PFSK-1 (cell line): ENCODE measurements at regions not wholly inside any gene's neighbourhood (a gene's known extent, or its start where the extent isn't known, plus 50 kb on each side); places are given as distances from the start of the nearest gene placed in this dataset.

Experiments
- FOXP2 ChIP-seq: optimal IDR thresholded peaks from 2 replicates; pipeline ENCODE3; 2011; ENCODE audit warnings: borderline replicate concordance, control low read depth, inconsistent platforms; ENCODE audit not compliant: insufficient read depth; ENCODE audit errors: extremely low read length, extremely low read depth
- POLR2AphosphoS5 ChIP-seq: IDR thresholded peaks from 2 replicates; pipeline ENCODE4 v1.6.1; 2012; ENCODE audit warnings: low read depth, mild to moderate bottlenecking, control low read depth, low read length, moderate library complexity
- SIN3A ChIP-seq: IDR thresholded peaks from 2 replicates; pipeline ENCODE4 v1.6.1; 2012; ENCODE audit warnings: mild to moderate bottlenecking, low read length, moderate library complexity, borderline replicate concordance; ENCODE audit not compliant: insufficient read depth
- TAF1 ChIP-seq: IDR thresholded peaks from 2 replicates; pipeline ENCODE4 v1.6.1; 2012; ENCODE audit warnings: low read length, control low read depth, borderline replicate concordance; ENCODE audit not compliant: insufficient read depth
- TF ChIP-seq, protein P1 (sequence below), 2 experiments: IDR thresholded peaks; 2 replicates each; pipeline versions ENCODE4 v1.6.1 to v1.8.0; 2011 to 2012; ENCODE audit warnings: low read depth in 2 of 2, low read length in 2 of 2, control low read depth in 1 of 2, inconsistent platforms in 1 of 2, mild to moderate bottlenecking in 1 of 2, moderate library complexity in 1 of 2; ENCODE audit not compliant: insufficient read depth in 1 of 2

DNA sequence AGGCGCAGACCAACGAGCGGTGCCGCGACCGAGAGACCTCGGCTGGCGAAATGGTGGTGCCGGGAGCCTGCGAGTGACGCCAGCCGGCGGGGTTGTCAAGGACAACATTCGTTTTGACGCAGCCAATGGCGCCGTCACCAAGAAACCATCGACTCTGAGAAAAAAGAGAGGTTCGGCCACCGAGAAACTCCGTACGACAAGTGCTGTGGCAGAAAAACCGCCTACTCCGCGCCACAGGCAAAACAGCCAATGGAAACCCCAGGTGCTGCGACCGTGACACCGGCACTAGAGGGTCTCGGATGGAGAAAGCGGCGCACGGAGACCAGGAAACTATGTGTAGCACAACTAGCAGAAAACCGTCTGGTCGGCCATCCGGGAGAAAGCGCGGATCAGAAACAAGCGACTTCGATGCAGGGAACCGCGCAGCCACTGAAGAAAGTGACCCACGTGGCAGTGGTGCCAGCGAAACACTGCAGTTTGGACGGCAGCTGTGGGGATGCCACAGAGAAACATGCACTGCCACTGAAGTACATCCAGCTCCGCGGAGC, 88.8 kb downstream of the ANXA2R start:
- TF ChIP-seq FOXP2 (no peak), SIN3A (no peak), TAF1 (no peak), POLR2AphosphoS5 (no peak)
- TF ChIP-seq, protein P1, sequence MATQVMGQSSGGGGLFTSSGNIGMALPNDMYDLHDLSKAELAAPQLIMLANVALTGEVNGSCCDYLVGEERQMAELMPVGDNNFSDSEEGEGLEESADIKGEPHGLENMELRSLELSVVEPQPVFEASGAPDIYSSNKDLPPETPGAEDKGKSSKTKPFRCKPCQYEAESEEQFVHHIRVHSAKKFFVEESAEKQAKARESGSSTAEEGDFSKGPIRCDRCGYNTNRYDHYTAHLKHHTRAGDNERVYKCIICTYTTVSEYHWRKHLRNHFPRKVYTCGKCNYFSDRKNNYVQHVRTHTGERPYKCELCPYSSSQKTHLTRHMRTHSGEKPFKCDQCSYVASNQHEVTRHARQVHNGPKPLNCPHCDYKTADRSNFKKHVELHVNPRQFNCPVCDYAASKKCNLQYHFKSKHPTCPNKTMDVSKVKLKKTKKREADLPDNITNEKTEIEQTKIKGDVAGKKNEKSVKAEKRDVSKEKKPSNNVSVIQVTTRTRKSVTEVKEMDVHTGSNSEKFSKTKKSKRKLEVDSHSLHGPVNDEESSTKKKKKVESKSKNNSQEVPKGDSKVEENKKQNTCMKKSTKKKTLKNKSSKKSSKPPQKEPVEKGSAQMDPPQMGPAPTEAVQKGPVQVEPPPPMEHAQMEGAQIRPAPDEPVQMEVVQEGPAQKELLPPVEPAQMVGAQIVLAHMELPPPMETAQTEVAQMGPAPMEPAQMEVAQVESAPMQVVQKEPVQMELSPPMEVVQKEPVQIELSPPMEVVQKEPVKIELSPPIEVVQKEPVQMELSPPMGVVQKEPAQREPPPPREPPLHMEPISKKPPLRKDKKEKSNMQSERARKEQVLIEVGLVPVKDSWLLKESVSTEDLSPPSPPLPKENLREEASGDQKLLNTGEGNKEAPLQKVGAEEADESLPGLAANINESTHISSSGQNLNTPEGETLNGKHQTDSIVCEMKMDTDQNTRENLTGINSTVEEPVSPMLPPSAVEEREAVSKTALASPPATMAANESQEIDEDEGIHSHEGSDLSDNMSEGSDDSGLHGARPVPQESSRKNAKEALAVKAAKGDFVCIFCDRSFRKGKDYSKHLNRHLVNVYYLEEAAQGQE (IDR thresholded peaks at IDR 0.05; ENCODE audit: insufficient read depth in 1 of 2, low read depth in 2 of 2, low read length in 2 of 2): no peak

DNA sequence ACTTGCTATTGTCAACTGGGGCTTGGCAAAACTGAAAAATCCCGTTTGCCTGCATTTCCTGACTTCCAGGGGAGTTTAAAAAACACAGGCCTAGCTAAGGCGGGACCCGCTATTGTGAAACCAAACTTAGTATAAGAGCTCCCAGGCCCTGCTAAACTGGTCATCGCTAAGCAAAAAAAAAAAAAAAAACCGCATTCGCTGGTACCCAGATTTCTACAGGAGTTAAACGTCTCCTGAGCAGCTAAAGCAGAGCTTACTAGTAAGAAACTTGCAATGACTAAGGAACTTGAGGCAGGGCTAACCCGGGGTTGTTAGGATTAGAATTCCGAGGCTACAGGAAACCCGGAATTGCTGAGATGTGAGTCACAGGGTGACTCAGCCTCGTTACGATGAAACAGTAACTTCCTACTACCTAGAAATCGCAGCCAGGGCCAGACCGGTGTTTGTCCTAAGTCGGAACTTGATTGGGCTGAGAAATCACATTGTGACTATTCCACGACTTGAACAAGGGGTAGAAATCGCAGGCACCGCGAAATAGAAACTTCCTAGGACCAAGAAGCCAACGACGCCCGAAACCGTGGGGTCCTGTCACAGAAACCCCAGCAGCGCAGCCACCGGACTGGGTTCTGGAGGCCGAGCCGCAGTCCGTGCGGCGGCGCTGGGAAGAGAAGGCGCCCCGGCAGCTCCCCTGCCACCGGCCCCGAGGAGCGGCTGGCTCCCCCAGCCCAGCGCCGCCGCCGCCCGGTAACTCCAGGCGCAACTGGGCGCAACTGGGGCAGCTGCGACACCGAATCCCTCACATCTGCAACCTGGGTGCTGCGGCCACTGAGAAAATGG, 89.4 kb downstream of the ANXA2R start:
- TF ChIP-seq POLR2AphosphoS5 (no peak), SIN3A (no peak), FOXP2 (no peak), TAF1 (peak; percentile 41; the same call in 1 of the 2 replicates)
- TF ChIP-seq, protein P1 (IDR thresholded peaks at IDR 0.05; ENCODE audit: insufficient read depth in 1 of 2, low read depth in 2 of 2, low read length in 2 of 2): peak in 1 of 2 experiments; percentile 51; a peak in 1 of 4 replicates

DNA sequence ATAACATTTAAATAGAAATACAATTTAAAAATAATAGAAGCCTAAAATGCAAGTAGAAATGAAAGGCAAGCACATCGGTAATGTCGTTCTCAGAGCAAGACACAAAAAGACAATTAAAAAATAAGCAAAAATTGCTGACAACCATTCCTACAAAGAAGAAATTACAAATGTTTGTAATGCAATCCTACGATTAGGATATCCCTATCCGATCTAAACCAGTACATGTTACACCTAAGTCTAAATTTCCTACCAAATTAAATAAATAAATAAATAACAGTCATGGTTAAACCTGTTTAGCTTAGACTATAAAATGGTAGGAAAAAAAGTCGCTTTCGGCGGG, 90.0 kb downstream of the ANXA2R start:
- TF ChIP-seq TAF1 (no peak), POLR2AphosphoS5 (no peak), FOXP2 (no peak), SIN3A (no peak)
- TF ChIP-seq, protein P1 (IDR thresholded peaks at IDR 0.05; ENCODE audit: insufficient read depth in 1 of 2, low read depth in 2 of 2, low read length in 2 of 2): no peak

DNA sequence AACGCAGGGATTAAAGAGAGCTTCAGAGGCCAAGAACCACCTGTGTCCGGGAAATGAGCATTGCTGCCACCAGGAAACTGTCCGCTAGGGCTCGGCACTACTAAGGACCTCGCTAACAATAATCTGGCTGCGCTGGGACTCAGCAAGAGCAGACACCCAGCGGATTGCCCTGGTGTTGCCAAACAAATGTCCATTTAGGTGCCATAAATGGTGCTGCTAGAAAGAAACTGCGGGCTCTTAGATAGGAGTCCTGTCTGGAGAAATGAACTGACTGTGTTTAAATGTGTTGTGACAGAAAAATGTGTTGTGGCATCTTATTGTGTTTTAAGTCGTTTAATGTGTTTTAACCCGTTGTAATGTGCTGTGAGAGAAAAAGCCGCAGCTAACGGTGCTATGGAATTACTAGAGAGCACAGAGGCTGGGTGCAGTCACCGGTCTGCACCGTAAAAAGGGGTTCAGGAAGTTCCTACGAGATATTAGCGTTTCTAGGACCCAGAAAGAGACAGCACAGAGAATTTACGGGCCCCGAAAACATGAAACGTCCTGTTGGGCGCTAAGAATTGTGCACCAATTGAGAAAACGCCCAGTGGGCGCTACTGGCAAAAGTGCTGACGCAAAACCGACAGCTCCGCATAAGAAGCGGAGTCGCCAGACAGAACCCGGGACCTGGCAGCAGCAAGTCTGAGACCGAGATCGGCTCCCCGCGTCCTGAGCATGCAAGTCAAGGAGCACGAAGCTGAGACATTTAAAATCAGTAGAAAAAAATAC, 90.6 kb downstream of the ANXA2R start:
- TF ChIP-seq POLR2AphosphoS5: no peak
- TF ChIP-seq, protein P1 (IDR thresholded peaks at IDR 0.05; ENCODE audit: insufficient read depth in 1 of 2, low read depth in 2 of 2, low read length in 2 of 2): no peak
